K562 (cell line): ENCODE measurements at regions not wholly inside any gene's neighbourhood (a gene's known extent, or its start where the extent isn't known, plus 50 kb on each side); places are given as distances from the start of the nearest gene placed in this dataset.

ENCODE experiments used
- ATAC-seq: fragments of 200-7000 bp; cut with Tn5 transposase; 3 replicates; pipeline ENCODE4 v1.9.1; 2020; ENCODE audit warnings: moderate library complexity
- BruUV-seq: library from RNA; stranded (reverse); fragments of 400-500 nt; replicated peaks from 2 replicates; lab custom pipeline; 2021; lab: Mats Ljungman, UMichigan
- CTCF ChIA-PET: fragments of 300-600 bp; formaldehyde crosslinking; extraction: SDS; loops from one replicate; lab custom pipeline; 2021; ENCODE audit warnings: low intra/inter-chr PET ratio; lab: Yijun Ruan, JAX
- POLR2A ChIA-PET: fragments of 300-600, 350-650 bp; sonication (Branson Sonifier 250); formaldehyde crosslinking; extraction: SDS; loops from one replicate; lab custom pipeline; 2021; ENCODE audit warnings: antibody characterized with exemption, inconsistent platforms; lab: Yijun Ruan, JAX
- DNase-seq, 4 experiments: peaks; one replicate each; pipeline versions ENCODE4 v3.0.0 to v3.0.0-alpha.2; 2011 to 2018; ENCODE audit warnings: low spot score in 3 of 4, mixed read lengths in 3 of 4; ENCODE audit errors: extremely low read depth in 1 of 4
- FAIRE-seq: peaks from 2 replicates; lab custom pipeline; 2011; peaks lifted over from hg19 to GRCh38; lab: Jason Lieb, UNC
- H2AFZ ChIP-seq: 2 replicates; pipeline ENCODE4 v1.6.0; 2011; ENCODE audit warnings: low read depth, low read length, control low read depth, inconsistent platforms
- H3K27ac ChIP-seq: fragments of 200-600 bp; 3 replicates; pipeline ENCODE4 v1.8.0; 2011; ENCODE audit warnings: low read depth, mild to moderate bottlenecking, control low read depth, inconsistent platforms, low read length, moderate library complexity, mixed read lengths; ENCODE audit errors: extremely low read depth
- H3K27me3 ChIP-seq, 2 experiments: fragments of 300-600 bp in 1 of 2; 2 replicates in 1 of 2; 3 replicates in 1 of 2; pipeline versions ENCODE4 v1.6.0 to v1.8.0; 2011; ENCODE audit warnings: inconsistent platforms in 2 of 2, low read length in 2 of 2, mild to moderate bottlenecking in 1 of 2, mixed read lengths in 1 of 2, moderate library complexity in 1 of 2; ENCODE audit not compliant: control insufficient read depth in 2 of 2, insufficient read depth in 2 of 2
- H3K36me3 ChIP-seq: fragments of 300-600 bp; 3 replicates; pipeline ENCODE4 v1.8.0; 2011; ENCODE audit warnings: mild to moderate bottlenecking, low read length, inconsistent platforms; ENCODE audit not compliant: control insufficient read depth, insufficient read depth
- H3K4me1 ChIP-seq, 2 experiments: fragments of 200-600 bp in 1 of 2; replicated peaks in 1 of 2; 2 replicates in 1 of 2; 3 replicates in 1 of 2; pipeline versions ENCODE4 v1.5.1 to v1.8.0; 2011; ENCODE audit warnings: inconsistent platforms in 2 of 2, low read length in 2 of 2, mild to moderate bottlenecking in 1 of 2, mixed read lengths in 1 of 2, moderate library complexity in 1 of 2; ENCODE audit not compliant: control insufficient read depth in 2 of 2, insufficient read depth in 2 of 2
- H3K4me2 ChIP-seq: 2 replicates; pipeline ENCODE4 v1.6.1; 2011; ENCODE audit warnings: low read length, control low read depth, inconsistent platforms, mixed read lengths; ENCODE audit not compliant: insufficient read depth
- H3K4me3 ChIP-seq: fragments of 200-600 bp; sonication (generic), shearing (Covaris generic); 2 replicates; pipeline ENCODE4 v1.5.1; 2016; ENCODE audit warnings: control low read depth, inconsistent platforms
- H3K79me2 ChIP-seq: fragments of 200-600 bp; 3 replicates; pipeline ENCODE4 v1.8.0; 2011; ENCODE audit warnings: low read length, inconsistent platforms; ENCODE audit not compliant: control insufficient read depth, insufficient read depth
- H3K9ac ChIP-seq, 2 experiments: 2 replicates each; pipeline versions ENCODE4 v1.6.0 to v1.6.1; 2011; ENCODE audit warnings: low read depth in 2 of 2, low read length in 2 of 2, control low read depth in 1 of 2, inconsistent platforms in 1 of 2, mild to moderate bottlenecking in 1 of 2, mixed read lengths in 1 of 2; ENCODE audit not compliant: insufficient read depth in 1 of 2
- H3K9me1 ChIP-seq: one replicate; pipeline ENCODE4 v1.6.0; 2011; ENCODE audit warnings: inconsistent platforms, mild to moderate bottlenecking, low read length, moderate library complexity; ENCODE audit not compliant: control insufficient read depth, insufficient read depth
- H3K9me3 ChIP-seq: replicated peaks from 2 replicates; pipeline ENCODE4 v1.5.1; 2011; ENCODE audit warnings: low read depth, low read length, inconsistent platforms; ENCODE audit not compliant: control insufficient read depth, insufficient read depth
- H4K20me1 ChIP-seq: replicated peaks from 2 replicates; pipeline ENCODE4 v1.6.1; 2011; ENCODE audit warnings: low read length, inconsistent platforms, mixed read lengths; ENCODE audit not compliant: control insufficient read depth, insufficient read depth
- ATF3 ChIP-seq, 2 experiments: fragments of 450-650 bp in 1 of 2; sonication (generic) in 1 of 2; formaldehyde crosslinking in 1 of 2; IDR thresholded peaks in 1 of 2; conservative IDR thresholded peaks in 1 of 2; 2 replicates each; pipeline versions ENCODE4 v1.6.1 to v1.8.1; 2016 to 2023; ENCODE audit warnings: mild to moderate bottlenecking in 2 of 2, moderate library complexity in 2 of 2, inconsistent platforms in 1 of 2, missing genetic modification reagents in 1 of 2
- HLTF ChIP-seq: fragments of 450-650 bp; IDR thresholded peaks from 2 replicates; pipeline ENCODE4 v1.6.1; 2016
- JUNB ChIP-seq: fragments of 450-650 bp; formaldehyde crosslinking; conservative IDR thresholded peaks from 2 replicates; pipeline ENCODE4 v1.4.0; 2020; ENCODE audit warnings: mild to moderate bottlenecking
- NBN ChIP-seq: fragments of 450-650 bp; IDR thresholded peaks from 2 replicates; pipeline ENCODE4 v1.6.1; 2016; ENCODE audit warnings: low read depth, mild to moderate bottlenecking
- NR4A1 ChIP-seq, 2 experiments: fragments of 250-450 bp in 1 of 2; fragments of 450-650 bp in 1 of 2; sonication (Bioruptor Pico) in 1 of 2; IDR thresholded peaks; 2 replicates each; pipeline versions ENCODE4 v1.4.0 to v1.6.1; 2016 to 2020; ENCODE audit warnings: mild to moderate bottlenecking in 2 of 2, missing compliant biosample characterization in 1 of 2, missing genetic modification characterization in 1 of 2, moderate library complexity in 1 of 2
- ZC3H11A ChIP-seq: IDR thresholded peaks from 2 replicates; pipeline ENCODE4 v1.6.1; 2012; ENCODE audit warnings: low read depth, low read length, improper control_type of control experiment
- WGBS: fragments of 100-300 bp; shearing (Covaris generic); methylation state at CpG from one replicate; pipeline ENCODE4 v1.1.6; 2016; ENCODE audit warnings: low coverage, mixed read lengths; ENCODE audit not compliant: insufficient coverage; ENCODE audit errors: missing lambda C conversion rate; 5-methylcytosine and 5-hydroxymethylcytosine counted together
- in situ Hi-C: fragments of 300-500 bp; cut with MboI; formaldehyde crosslinking; loops from 4 replicates; pipeline ENCODE4 v1.15.0; 2018; ENCODE audit warnings: inconsistent platforms, mixed read lengths
- intact Hi-C: fragments of 100-400 bp; cut with micrococcal nuclease; formaldehyde crosslinking; loops from 2 replicates; pipeline ENCODE4 v1.14.2; 2022
- TF ChIP-seq, protein P1 (sequence below): fragments of 450-650 bp; conservative IDR thresholded peaks from 2 replicates; pipeline ENCODE4 v1.6.1; 2016; ENCODE audit warnings: missing genetic modification characterization, low read depth, mild to moderate bottlenecking, missing compliant biosample characterization, moderate library complexity
- TF ChIP-seq, protein P2 (sequence below), 3 experiments: fragments of 200-800 bp in 1 of 3; sonication (Bioruptor generic) in 1 of 3; sonication (generic) in 1 of 3; formaldehyde crosslinking in 1 of 3; IDR thresholded peaks; 2 replicates each; pipeline versions ENCODE4 v1.6.1 to v1.8.0; 2016 to 2022; ENCODE audit warnings: mild to moderate bottlenecking in 2 of 3, missing compliant biosample characterization in 2 of 3, missing genetic modification characterization in 2 of 3, missing genetic modification reagents in 1 of 3
- TF ChIP-seq, protein P3 (sequence below): fragments of 250-450 bp; sonication (Bioruptor Pico); IDR thresholded peaks from 2 replicates; pipeline ENCODE4 v1.8.0; 2022; ENCODE audit warnings: moderate library complexity, mild to moderate bottlenecking, inconsistent platforms

- TF ChIP-seq, protein P1, sequence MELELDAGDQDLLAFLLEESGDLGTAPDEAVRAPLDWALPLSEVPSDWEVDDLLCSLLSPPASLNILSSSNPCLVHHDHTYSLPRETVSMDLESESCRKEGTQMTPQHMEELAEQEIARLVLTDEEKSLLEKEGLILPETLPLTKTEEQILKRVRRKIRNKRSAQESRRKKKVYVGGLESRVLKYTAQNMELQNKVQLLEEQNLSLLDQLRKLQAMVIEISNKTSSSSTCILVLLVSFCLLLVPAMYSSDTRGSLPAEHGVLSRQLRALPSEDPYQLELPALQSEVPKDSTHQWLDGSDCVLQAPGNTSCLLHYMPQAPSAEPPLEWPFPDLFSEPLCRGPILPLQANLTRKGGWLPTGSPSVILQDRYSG (tag): no peak
- no peak for TF ChIP-seq NBN
- TF ChIP-seq HLTF: no peak
- no peak for TF ChIP-seq ZC3H11A
These were observed 122.7 kb upstream of the ADRA1D start (continued) for GRCh38 chr20:4371623-4372251.

GRCh38 chr20:4370851-4371250, 121.8 kb upstream of the ADRA1D start:
- H3K36me3 ChIP-seq: no peaks in the 10 kb centered on the region
- H3K4me3 ChIP-seq: no peak overlapping the region
- TF ChIP-seq, protein P2, sequence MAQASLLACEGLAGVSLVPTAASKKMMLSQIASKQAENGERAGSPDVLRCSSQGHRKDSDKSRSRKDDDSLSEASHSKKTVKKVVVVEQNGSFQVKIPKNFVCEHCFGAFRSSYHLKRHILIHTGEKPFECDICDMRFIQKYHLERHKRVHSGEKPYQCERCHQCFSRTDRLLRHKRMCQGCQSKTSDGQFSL (CRISPR knock-in tag; IDR thresholded peaks at IDR 0.05): no peak
- TF ChIP-seq, protein P2 (tag; IDR thresholded peaks at IDR 0.05): no peak
- TF ChIP-seq, protein P3, sequence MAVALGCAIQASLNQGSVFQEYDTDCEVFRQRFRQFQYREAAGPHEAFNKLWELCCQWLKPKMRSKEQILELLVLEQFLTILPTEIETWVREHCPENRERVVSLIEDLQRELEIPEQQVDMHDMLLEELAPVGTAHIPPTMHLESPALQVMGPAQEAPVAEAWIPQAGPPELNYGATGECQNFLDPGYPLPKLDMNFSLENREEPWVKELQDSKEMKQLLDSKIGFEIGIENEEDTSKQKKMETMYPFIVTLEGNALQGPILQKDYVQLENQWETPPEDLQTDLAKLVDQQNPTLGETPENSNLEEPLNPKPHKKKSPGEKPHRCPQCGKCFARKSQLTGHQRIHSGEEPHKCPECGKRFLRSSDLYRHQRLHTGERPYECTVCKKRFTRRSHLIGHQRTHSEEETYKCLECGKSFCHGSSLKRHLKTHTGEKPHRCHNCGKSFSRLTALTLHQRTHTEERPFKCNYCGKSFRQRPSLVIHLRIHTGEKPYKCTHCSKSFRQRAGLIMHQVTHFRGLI (CRISPR knock-in tag): no peak
- no peak for TF ChIP-seq JUNB (CRISPR knock-in tag)
- TF ChIP-seq ATF3 (IDR thresholded peaks at IDR 0.05): no peak
- no peak for TF ChIP-seq ATF3 (CRISPR knock-in tag; conservative IDR thresholded peaks at IDR 0.05)
- TF ChIP-seq NR4A1 (CRISPR knock-in tag; IDR thresholded peaks at IDR 0.05): no peak
- TF ChIP-seq NR4A1 (tag; IDR thresholded peaks at IDR 0.05): no peak
- ChIA-PET CTCF (no interaction called here), POLR2A (no interaction called here)
- H4K20me1 ChIP-seq: no peaks in the 10 kb centered on the region
- no peaks in the 10 kb centered on the region; the same call in 1 of the 2 replicates for H3K9me3 ChIP-seq
- 70% methylated on average over 2 of the region's 2 CpGs for WGBS
- H3K4me1 ChIP-seq: peaks cover 0 to 11% of the 10 kb centered on the region in 2 experiments; a peak in 3 of 5 replicates
- no peak for FAIRE-seq
- no peaks in the 10 kb centered on the region for H3K79me2 ChIP-seq
- H3K9me1 ChIP-seq: no peaks in the 10 kb centered on the region
- H3K9ac ChIP-seq: no peak overlapping the region
- no peak overlapping the region for H2AFZ ChIP-seq
- no TSS peak for BruUV-seq
- no peak overlapping the region for H3K4me2 ChIP-seq
- intact Hi-C loops: no loop called here
- no peaks in the 10 kb centered on the region for H3K27me3 ChIP-seq
- in situ Hi-C loops: no loop called here
- H3K27ac ChIP-seq: no peak overlapping the region
- ATAC-seq: no peak
- no peak for DNase-seq
